T-helper 1 cell (primary cell): ENCODE measurements at regions not wholly inside any gene's neighbourhood (a gene's known extent, or its start where the extent isn't known, plus 50 kb on each side); places are given as distances from the start of the nearest gene placed in this dataset.
"Not testable (repeated sequence)": the region's sequence is repeated elsewhere in the genome, so short reads cannot be mapped to it uniquely, and the experiment has no call there.

Experiments
- DNase-seq, 5 donors: peaks; one replicate each; pipeline ENCODE4 v3.0.0-alpha.2; 2012 to 2020

- no peak for DNase-seq
These were observed 364.2 kb upstream of the CNTN3 start for GRCh38 chr3:74978684-74979083.

DNA sequence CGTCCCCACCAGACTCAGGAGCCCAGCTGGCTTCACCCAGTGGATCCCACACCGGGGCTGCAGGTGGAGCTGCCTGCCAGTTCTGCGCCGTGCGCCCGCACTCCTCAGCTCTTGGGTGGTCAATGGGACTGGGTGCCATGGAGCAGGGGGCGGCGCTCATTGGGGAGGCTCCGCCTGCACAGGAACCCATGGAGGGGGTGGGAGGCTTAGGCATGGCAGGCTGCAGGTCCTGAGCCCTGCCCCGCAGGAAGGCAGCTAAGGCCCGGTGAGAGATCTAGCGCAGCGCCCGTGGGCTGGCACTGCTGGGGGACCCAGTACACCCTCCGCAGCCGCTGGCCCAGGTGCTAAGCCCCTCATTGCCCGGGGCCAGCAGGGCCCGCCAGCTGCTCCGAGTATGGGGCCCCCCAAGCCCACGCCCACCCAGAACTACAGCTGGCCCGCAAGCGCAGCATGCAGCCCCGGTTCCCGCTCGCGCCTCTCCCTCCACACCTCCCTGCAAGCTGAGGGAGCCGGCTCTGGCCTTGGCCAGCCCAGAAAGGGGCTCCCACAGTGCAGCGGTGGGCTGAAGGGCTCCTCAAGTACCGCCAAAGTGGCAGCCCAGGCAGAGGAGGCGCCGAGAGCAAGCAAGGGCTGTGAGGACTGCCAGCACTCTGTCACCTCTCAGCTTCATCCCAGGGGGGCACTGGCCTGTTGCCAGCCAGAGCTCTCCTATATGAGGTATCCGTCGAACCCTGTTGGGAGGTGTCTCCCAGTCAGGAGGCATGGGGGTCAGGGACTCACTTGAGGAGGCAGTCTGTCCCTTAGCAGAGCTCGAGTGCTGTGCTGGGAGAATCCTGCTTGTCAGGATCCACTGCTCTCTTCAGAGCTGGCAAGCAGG lies 370.8 kb upstream of the CNTN3 start:
- not testable (repeated sequence) for DNase-seq

DNA sequence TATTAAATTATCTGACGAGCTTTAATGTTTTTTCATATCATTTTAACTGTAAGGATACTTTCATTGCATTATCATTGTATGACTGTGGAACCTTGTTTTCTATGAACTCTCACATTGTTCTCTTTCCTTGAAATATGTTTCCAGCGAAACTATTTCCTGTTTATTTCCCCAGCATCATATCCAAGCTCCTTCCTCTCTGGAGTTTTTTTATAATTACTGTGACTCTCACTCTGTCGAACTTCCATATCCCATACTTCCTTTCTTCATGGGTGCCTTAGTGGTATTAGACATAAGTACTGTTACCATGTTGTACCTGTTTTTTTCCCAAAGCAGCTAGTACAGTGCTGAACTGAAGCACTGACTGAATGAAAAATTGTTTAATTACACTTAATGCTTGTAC lies 373.6 kb upstream of the CNTN3 start:
- DNase-seq = no peak

DNA sequence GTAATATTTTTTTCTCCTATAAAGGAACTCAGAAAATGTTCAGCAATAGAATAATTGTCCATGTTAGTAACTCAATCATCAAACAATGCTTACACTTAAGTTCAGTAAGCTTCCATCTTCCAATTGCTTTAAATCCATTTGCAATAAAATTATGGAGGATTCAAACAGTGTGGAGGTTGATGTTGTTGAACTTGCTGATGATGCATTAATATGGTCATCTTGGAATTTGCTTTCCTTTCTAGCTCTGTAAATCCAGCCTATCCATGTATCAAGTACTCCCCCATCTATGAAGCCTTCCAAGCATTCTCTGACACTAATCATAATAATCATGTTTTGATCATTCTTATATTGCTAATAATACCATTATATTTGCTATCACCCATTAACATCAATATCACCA lies 378.4 kb upstream of the CNTN3 start:
- DNase-seq = no peak

DNA sequence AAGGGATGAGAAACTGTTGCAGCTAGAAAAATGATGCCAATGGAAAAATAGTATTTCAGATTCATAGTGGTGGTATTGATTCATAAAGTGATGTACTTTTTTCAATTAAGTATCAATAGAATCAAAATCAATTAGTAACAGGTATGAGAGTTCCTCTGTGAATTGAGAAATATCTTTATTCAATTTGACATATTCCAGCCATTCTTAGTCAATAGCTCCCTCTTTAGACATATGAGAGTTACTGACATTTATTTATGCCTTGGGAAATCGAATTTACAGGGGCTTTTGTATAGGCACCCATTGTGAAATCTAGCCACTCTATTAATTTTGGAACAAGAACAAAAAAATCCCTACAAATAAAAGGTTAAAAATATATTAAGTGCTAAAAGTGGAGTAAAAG lies 386.9 kb upstream of the CNTN3 start:
- DNase-seq = no peak

GRCh38 chr3:75012791-75013331 lies 398.4 kb upstream of the CNTN3 start:
- DNase-seq = no peak

DNA sequence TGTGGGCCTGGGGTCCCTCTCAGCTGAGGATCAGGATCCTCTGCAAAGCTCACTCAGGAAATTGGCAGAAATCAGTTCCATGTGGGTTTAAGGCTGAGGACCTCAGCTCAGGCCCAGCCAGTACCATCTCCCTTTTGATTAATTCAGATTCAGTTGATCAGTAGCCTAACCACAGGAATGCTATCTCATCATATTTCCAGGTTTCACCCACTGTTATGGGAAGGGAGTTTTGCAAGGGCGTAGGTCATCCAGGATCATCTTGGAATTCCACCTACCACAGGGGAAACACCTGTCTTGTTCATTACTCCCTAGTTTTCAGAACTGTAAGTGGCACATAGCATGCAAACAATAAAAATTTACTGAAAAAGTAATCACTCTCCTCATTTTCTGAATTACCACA lies 399.5 kb upstream of the CNTN3 start:
- DNase-seq = no peak

DNA sequence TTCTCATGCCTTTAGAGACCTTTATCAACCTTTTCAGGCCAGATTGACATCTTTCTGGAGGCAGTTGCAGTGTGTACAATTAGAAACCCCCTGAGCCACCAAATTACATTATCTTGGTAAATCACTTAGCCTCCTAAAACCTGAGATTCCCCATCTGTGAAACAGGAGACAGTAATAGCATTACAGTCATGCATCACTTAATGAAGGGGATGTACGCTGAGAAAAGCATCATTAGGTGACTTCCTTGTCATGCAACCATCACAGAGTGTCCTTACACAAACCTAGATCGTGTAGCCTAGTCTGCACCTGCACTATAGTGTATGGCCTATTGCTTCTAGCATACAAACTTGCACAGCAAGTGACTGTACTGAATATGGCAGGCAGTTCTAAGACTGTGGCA lies 400.8 kb upstream of the CNTN3 start:
- DNase-seq = no peak

DNA sequence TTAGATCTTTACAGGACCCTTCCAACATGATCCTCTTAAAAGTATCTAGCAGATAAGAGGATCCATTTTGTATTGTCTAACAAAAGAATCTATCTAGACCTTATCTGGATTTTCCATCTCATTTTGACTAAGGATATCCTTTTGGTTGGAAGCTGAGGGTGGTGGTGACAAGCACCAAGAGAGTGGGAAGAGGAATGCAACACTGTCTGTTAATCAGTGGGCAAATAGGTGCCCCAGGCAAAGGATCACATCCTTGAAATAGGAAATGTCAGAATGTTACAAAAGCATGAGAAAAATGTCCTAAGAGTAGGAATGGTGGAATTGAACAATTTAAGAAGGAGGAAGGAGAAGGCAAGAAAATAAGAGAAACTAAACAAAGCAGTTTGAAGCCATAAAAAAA lies 420.7 kb upstream of the CNTN3 start:
- DNase-seq = no peak

DNA sequence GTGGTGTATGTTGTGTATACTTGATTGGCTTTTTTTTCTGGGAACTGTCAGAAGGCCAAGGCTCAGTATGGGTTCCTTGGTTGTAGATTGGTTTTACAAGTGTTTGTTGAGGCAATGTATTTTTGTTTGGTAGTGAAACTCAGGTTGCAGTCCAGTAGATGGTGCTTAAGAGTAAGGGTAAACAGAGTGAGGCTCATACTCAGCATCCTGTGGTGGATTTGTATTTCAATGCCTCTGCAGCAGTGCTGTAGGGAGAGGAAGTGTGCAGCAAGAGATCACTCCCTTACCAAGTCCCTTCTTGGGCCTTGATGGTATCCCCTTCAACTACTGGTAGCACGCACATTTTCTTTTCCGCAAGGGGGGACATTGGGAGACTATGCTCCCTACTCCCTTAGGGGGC lies 428.5 kb upstream of the CNTN3 start:
- no peak for DNase-seq

GRCh38 chr3:75048650-75049049 lies 434.2 kb upstream of the CNTN3 start:
- DNase-seq = no peak

GRCh38 chr3:75049533-75049932 lies 435.1 kb upstream of the CNTN3 start:
- no peak for DNase-seq

DNA sequence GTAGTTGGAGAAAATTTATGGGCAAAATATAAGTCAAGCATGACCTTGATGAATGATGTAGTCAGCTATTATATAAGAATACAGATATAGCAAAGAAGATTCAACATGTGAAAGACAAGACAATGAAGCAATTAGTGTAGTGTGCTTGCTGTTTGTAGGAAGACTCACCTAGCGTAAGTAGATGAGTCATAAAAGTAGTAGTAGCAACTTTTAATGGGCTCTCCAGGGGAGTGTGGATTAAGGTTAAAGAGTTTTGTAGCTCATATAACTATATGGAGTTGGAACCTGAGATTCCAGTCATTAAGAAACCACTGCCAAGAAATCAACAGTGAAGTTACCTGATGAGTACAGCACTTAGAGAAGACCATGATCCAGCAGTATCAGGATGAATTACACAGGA lies 444.7 kb upstream of the CNTN3 start:
- DNase-seq = no peak

- no peak for DNase-seq
These were observed 447.3 kb upstream of the CNTN3 start for GRCh38 chr3:75061806-75062205.

- DNase-seq = no peak
These were observed 460.7 kb upstream of the CNTN3 start for GRCh38 chr3:75075158-75075557.

- no peak for DNase-seq
These were observed 462.0 kb upstream of the CNTN3 start for GRCh38 chr3:75076481-75076880.

DNA sequence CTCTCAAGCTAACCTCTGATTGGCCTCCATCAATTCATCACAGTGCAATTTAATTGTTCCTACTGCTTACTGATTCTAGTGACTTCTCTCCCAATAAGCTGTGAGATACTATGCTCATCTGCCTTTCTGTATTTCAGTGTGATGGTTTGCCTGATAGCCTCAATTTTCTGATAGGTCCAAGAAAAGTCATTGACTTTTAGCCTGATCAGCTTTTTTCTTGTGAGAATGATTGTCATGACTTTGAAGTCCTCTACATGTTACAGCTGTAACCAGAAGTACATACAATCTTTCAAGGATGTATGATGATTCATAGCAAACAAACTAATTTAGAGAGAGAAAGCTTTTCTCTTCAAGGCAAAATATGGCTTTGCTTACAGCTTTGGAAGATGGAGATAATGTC lies 463.8 kb upstream of the CNTN3 start:
- no peak for DNase-seq

DNA sequence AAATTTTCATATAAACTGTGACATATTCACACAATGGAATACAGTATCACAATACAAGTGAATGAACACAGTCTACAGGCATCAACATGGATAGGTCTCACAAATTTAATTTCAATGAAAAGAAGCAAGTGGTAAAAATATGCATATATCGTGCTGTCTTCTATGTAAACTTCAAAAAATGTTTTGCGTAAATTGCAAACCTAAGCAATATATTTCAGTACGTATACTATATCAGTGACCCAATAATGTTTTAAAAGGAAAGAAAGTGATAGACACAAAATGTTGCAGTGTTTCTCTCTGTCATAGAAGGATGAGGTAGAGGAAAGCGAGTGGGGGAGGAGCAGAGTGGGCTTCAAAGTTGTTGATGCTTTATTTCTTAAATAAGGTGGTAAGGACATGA lies 468.4 kb upstream of the CNTN3 start:
- no peak for DNase-seq

DNA sequence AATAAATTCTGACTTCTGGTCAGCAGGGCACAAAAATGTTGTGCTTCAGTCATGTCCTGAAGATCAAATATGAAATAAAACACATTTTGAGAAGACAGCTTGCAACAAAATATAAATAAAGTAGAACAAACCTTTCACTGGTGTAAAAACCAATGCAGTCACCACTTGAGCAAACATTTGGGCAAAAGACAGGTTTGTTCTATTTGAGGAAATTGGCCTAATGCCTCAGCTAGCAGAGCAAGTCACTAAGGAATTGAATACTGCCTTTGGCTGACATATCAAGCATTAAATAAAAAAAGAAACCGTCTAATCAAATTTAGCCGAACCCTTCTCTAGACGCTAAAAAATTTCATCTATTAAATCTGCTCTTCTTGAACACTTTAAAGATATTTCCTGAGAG lies 475.4 kb upstream of the CNTN3 start:
- DNase-seq = no peak

DNA sequence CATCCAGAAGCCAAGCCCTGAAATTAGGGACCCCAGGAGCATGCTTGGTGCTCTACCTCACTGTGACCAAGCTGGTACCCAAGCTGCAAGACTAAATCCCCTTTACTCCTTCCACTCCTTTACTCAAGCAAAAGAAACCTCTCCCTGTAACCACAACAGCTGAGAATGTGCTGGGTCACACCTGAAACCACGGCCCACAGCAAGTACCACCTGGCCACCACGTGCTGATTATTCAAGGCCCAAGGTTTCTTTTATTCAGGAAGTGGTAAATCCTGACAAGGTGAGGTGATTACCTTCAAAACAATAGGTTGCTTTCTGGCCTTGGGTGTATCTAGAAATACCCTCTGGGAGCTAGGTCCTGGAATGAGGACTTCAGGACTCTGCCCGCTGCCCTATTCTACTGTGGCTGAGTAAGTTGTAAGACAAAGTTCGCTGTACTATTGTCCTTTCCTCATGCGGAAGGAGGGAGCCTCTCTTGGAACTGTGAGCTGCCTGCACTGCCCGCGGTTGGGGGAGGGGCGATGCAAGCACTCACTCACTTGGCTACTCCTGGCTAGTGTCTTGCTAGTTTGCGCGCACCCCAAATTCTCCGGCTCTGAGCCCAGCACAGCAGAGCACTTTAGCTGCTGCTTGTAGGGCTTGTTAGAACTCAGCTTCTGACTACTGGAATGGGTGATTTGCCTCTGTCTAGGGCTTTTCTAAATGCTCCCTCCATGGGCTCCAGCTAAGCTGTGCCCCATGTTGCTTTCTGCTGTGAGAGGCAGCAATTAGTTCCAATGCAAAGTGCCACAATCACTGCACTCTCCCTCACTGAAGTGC lies 487.1 kb upstream of the CNTN3 start:
- DNase-seq = no peak

GRCh38 chr3:75110741-75111140 lies 496.3 kb upstream of the CNTN3 start:
- no peak for DNase-seq

DNA sequence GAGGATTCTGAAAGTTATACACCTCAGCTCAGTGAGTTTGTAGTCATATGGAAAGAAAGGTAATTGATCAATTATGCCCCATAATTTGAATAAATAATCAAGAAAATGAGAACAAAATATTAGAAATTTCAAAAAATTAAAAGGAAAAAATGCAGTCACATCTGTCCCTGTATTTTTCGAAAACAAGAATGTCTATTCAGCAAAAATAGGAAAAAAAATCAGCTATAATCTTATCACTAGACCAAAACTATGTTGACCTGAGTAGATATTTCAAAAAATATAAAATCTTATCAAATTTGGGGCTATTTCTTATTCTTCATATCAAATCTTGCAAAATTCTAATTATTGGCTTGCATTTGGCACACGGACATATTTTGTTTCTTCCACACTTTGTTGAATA lies 501.2 kb upstream of the CNTN3 start:
- DNase-seq = no peak

GRCh38 chr3:75118779-75119178 lies 504.3 kb upstream of the CNTN3 start:
- no peak for DNase-seq

- DNase-seq = no peak
These were observed 512.1 kb upstream of the CNTN3 start for GRCh38 chr3:75126556-75126955.
